Upper lobe of left lung (tissue), 4 donors: ENCODE measurements at regions not wholly inside any gene's neighbourhood (a gene's known extent, or its start where the extent isn't known, plus 50 kb on each side); places are given as distances from the start of the nearest gene placed in this dataset.

Experiments used
- CTCF ChIP-seq, 6 experiments: fragments of 450-650 bp in 4 of 6; fragments of 200-600 bp in 2 of 6; sonication (generic) in 2 of 6; IDR thresholded peaks; one replicate each; pipeline ENCODE4 v1.5.1; 2016 to 2019; ENCODE audit warnings: antibody characterized with exemption in 6 of 6
- EP300 ChIP-seq, 4 donors: sonication (generic); formaldehyde crosslinking; IDR thresholded peaks; one replicate each; pipeline ENCODE4 v1.5.1; 2017; ENCODE audit warnings: antibody characterized with exemption in 4 of 4, control low read depth in 2 of 4
- POLR2A ChIP-seq, 4 donors: fragments of 450-650 bp; IDR thresholded peaks; one replicate each; pipeline ENCODE4 v1.5.1; 2016 to 2017; ENCODE audit warnings: antibody characterized with exemption in 4 of 4, mild to moderate bottlenecking in 2 of 4

- TF ChIP-seq EP300 (IDR thresholded peaks at IDR 0.05) (no peak), CTCF (IDR thresholded peaks at IDR 0.05) (no peak), POLR2A (IDR thresholded peaks at IDR 0.05) (no peak)
These were observed 73.1 kb upstream of the SLCO3A1 start for GRCh38 chr15:91780387-91780786.
